HG03139 (cell line): ENCODE measurements at regions not wholly inside any gene's neighbourhood (a gene's known extent, or its start where the extent isn't known, plus 50 kb on each side); places are given as distances from the start of the nearest gene placed in this dataset.

Experiments used
- ATAC-seq: cut with Tn5 transposase; IDR thresholded peaks from one replicate; pipeline ENCODE4 v1.9.1; 2021; ENCODE audit not compliant: unreplicated experiment

DNA sequence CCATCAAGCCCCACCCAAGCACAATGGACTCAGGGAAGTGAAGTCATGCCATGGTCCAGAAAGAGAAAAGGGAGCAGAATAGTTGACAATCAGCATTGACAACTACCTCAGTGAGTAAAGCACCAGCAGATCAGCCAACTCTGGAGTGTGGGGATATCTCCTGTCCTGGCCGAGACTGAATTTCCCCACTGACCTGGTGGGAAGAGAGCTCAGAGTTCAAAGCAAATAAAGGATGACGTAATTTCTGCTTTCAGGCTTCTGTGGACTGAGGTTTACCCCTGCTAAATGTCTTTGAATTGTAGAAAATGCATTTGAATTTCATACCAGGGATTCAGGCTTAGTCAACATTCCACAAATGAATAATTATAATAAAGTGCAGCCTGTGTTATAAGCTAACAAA is 152.9 kb downstream of the CBLN1 start:
- ATAC-seq: no peak

DNA sequence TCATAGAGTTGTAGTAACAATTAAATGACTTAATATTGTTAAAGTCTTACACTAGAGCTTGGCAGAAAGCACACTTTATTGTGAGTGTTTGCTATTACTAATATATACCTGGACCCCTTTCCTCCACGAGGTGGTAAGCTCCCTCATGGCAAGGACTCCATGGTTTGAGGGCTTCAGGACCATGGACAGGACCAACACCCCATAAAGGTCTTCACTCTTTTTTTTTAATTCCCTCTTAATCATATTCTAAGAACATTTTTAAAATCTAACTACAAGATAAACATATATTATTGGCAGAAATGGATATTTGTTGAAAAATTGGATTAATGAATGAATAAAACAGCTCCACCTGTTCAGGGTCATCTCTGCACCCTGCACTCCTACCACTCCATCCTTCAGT is 154.5 kb downstream of the CBLN1 start:
- ATAC-seq: no peak

GRCh38 chr16:49121636-49122035 is 160.0 kb downstream of the CBLN1 start:
- no peak for ATAC-seq

- no peak for ATAC-seq
Observed at GRCh38 chr16:49120631-49121030, 161.0 kb downstream of the CBLN1 start.

DNA sequence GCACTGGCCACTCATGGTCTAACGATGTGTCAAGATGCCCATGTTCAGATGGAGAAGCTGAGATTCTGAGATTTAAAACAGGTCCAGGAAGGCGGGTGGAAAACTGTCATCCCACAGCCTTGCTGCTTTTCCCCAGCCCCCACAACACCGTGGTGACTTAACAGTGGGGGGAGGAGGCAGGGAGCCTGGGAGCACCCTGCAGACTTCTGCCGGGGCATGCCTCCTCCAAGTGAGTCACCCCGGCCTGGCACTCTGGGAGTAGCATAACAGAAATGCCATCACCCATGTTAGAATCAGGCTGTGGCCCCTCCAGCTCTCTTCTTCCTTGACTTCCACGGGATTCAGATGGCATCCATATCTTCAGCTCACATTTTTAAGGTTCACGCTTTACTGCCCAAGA is 164.8 kb downstream of the CBLN1 start:
- ATAC-seq: no peak

DNA sequence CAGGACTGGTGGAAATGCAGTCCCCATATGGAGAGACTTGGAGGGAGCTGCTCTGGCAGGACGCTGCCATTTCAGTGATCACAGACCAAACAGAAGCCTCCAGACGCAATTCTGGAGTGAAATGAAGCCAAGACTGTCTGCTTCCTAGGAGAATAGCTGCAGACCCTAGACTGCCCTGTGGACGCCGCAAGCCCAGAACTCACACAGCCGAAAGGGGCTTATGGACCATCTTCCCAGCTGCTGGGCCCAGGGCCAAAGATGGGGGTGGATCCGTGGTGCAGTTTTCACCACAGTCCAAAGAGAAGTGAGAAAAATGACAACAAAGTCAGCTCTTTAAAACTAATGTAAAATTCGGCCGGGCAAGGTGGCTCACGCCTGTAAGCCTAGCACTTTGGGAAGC is 165.7 kb downstream of the CBLN1 start:
- no peak for ATAC-seq

DNA sequence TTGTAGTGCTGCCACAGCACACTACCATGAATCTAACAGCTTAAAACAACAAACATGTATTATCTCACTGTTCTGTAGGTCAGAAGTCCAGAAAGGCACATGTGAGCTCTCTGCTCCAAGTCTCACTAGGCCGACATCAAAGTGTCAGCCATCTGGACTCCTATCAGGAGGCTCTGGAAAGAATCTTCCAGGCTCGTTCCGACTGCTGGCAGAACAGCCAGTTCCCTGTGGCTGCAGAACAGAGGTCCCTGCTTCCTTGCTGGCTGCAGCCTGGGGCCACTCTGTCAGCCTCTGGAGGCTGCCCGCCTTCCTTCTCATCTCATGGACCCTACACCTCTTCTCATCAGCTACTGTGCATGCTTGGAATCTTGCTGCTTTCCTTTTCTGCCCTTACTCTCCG is 168.9 kb downstream of the CBLN1 start:
- no peak for ATAC-seq

DNA sequence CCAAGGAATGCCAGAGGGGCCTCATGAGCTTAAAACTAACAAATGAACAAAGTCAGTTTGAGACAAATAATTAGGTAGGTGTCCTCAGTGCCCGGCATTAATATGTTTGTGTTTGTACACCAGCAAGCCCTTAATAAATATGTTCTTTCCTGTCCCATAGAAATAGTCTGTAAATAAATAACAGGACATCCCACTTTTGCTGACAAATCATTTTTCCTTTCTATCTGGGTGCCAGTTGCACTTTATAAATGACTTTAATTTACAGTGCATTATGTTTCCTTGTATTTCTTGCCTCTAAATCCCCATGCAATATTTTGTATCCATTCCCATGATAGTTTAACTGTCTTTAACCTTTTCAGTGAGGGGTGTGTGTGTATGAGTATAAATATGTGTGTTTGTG is 170.3 kb downstream of the CBLN1 start:
- ATAC-seq: no peak

DNA sequence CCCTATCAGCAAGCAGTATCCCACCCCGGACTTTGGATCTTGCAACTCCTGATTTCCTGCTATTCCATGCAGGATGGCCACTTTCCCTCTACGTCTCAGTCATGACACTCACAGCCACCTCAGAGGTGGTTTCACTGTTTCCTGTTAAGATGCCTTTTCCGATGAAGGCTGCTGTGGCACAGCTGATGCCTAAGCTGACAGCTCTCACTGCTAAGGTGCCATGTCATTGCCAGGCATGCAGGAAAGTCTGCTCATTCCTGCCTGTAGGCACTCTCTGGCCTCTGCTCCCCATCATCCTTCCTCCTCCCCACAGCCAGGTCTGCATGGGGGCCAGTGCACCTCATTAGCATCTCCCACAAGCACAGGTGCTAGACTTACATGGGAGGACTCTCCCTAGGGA is 173.0 kb downstream of the CBLN1 start:
- no peak for ATAC-seq

DNA sequence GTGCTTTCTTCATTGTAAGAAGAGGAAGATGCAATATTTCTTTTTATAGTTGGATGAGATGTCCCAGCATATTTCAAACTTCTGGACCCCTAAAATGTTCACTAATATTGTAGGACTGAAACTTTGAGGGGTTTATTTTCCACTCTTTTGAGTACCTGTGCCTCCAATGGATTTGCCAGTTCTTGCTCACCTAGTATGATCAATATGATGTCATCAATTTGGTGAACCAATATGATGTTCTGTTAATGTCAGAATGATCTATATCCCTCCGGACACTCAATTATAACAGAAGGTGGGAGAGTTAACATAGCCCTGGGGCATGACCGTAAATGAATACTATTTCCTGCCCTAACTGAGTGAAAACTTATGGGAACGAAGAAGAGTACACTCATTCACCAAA is 178.3 kb downstream of the CBLN1 start:
- no peak for ATAC-seq

- ATAC-seq: no peak
Observed at GRCh38 chr16:49101997-49102396, 179.6 kb downstream of the CBLN1 start.

- no peak for ATAC-seq
Observed at GRCh38 chr16:49100366-49100765, 181.3 kb downstream of the CBLN1 start.

GRCh38 chr16:49097964-49098363 is 183.7 kb downstream of the CBLN1 start:
- ATAC-seq: no peak

DNA sequence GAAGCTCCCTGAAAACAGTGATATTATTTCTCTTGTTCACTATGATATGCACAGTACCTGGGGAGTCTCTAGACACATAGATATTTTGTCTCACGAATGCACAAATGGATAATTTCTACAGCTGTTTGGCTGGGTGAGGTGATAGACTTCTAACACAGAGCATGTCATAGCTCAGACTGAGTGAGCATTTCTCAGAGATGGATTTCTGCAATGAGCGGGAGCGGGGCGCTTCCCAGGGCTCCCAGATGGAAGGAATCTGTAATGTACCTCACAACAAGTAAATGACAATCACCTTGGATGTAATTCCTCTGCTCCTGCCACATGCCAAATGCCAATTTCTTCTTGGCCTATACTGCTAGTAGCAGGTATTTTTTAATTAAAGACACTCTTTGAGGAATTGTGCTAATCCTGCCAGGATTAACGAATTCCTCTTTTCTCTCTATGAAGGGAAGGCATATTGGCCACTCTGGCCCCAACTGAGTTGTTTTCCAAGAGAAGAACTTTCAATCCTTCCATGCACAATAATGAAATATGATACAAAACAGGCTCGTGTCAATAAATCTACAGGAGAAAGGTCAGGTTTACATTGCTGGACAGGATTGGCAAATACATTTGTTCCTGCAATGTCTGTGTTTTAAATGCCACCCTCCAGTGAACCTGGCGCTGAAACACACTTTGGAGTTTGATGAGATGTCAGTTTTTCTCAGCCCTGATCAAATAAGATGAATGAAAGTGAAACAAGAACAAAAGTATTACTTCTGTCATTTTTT is 185.3 kb downstream of the CBLN1 start:
- ATAC-seq: no peak

- no peak for ATAC-seq
Observed at GRCh38 chr16:49095539-49095938, 186.1 kb downstream of the CBLN1 start.

GRCh38 chr16:49094471-49094870 is 187.2 kb downstream of the CBLN1 start:
- no peak for ATAC-seq

DNA sequence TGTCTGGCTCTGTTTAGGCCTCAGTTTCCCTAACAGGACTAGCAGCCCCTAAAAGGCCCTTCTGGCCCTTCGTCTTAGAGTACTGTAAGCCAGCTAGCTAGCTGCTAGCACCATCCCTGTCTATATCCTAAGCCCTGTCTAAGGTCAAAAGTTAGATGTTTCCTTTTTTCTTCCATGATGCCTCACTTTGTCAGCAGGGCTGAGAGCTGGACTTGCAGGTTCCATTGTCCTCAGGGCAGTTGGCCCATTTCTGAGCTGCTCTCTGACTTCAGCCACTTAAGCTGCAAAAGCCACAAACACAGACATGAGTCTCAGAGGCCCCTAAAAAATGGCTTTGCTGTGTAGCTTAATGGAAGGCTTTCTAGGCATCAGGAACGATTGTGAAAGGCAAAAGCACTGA is 187.7 kb downstream of the CBLN1 start:
- no peak for ATAC-seq

- no peak for ATAC-seq
Observed at GRCh38 chr16:49092704-49093103, 188.9 kb downstream of the CBLN1 start.

DNA sequence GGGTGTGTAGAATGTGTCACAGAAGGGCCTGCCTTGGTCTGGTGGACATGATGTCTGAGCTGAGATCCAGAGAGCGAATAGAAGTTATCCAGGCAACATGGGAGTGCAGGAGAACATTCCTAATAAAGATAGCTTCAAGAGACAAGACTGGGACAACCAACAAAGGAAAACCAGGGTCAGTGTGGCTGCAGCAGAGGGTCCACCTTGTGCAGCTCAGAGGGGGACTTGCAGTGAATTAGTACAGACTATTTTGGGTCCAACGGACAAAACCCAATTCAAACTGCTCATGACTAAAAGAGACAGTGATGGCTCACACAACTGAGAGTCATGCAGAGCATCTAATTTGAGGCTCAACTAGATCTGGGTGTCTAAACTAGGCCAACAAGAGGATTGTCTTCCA is 192.1 kb downstream of the CBLN1 start:
- ATAC-seq: no peak

DNA sequence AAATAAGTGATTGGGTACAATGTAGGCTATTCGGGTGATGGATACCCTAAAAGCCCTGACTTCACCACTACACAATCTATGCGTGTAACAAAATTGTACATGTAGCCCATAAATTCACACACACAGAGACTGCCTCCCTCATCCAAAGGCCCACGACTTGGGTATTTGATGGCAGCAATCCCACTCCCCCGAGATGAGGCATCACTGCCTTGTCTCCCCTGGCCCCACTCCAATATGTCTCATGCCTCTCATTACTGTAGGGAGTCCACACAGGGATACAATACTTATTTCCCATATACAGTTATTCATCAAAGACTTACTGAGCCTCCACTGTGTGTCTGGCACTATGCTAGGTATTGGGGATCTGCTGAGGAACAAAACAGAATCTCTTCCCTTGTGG is 192.6 kb downstream of the CBLN1 start:
- ATAC-seq: no peak

- no peak for ATAC-seq
Observed at GRCh38 chr16:49085686-49086085, 196.0 kb downstream of the CBLN1 start.

DNA sequence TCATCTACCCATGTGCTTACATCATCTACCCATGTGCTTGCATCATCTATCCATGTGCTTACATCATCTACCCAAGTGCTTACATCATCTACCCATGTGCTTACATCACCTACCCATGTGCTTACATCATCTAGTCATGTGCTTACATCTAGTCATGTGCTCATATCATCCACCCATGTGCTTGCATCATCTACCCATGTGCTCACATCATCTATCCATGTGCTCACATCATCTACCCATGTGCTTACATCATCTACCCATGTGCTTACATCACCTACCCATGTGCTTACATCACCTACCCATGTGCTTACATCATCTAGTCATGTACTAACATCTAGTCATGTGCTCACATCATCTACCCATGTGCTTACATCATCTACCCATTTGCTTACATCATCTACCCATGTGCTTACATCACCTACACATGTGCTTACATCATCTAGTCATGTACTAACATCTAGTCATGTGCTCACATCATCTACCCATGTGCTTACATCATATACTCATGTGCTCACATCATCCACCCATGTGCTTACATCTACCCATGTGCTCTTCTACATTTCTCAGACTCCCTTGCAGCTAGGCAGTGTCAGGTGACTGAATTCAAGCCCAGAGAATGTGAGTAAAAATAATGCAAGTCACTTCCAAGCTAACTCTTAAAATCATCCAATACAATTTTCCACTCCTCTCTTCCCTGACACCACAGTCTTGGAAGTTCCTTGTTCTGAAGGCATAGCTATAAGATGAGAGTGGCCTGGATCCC is 196.8 kb downstream of the CBLN1 start:
- ATAC-seq: no peak

DNA sequence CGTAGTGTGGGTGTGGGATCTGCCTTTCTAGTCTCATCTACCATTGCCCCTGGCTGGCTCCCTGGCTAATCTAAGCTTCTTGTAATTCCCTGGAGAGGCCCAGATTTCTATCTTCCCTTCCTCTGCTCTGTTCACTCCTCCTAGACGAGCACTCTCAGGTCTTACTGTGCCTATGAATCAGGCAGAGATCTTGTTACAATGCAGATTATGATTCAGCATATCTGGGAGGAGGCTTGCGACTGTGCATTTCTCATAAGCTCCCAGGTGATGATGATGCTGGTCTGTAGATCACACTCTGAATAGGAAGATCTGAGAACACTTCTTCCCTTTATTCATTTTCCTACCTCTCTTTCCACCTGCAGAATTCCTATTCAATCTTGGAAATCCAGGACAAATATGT is 200.1 kb downstream of the CBLN1 start:
- ATAC-seq: no peak
